ENCODE measurements at regions not wholly inside any gene's neighbourhood (a gene's known extent, or its start where the extent isn't known, plus 50 kb on each side); places are given as distances from the start of the nearest gene placed in this dataset.
A peak's percentile ranks its signal among the peaks of the same experiment; 100 is the strongest.

GRCh38 chr5:71986101-71986500, 121.2 kb upstream of the MAP1B start:
- BruUV-seq (replicated peaks) = no TSS peak
- no peaks in the 10 kb centered on the region for H3K9me3 ChIP-seq (ENCODE audit: low read length)
- H3K79me2 ChIP-seq (ENCODE audit: insufficient read depth, low read length) = no peaks in the 10 kb centered on the region
- H3K4me3 ChIP-seq (replicated peaks in 1 of 3; ENCODE audit: insufficient read depth in 1 of 3, low read depth in 2 of 3, low read length in 3 of 3) = no peak overlapping the region
- no peak overlapping the region for H3K9ac ChIP-seq (ENCODE audit: insufficient read depth, low read depth, low read length)
- no peak overlapping the region for H2AFZ ChIP-seq (ENCODE audit: low read length)
- no peaks in the 10 kb centered on the region for H3K36me3 ChIP-seq (replicated peaks in 1 of 2; ENCODE audit: control insufficient read depth in 1 of 2, insufficient read depth in 2 of 2, low read length in 2 of 2)
- H3K27ac ChIP-seq (ENCODE audit: extremely low read length, insufficient read depth, low read length) = no peak overlapping the region
- no peaks in the 10 kb centered on the region for H3K27me3 ChIP-seq (ENCODE audit: control insufficient read depth in 1 of 2, insufficient read depth in 2 of 2, low read length in 2 of 2)
- H4K20me1 ChIP-seq (ENCODE audit: insufficient read depth, low read length) = no peaks in the 10 kb centered on the region
- intact Hi-C loops (cut with micrococcal nuclease; ENCODE audit: unreplicated experiment) (no loop called here), in situ Hi-C loops (cut with HindIII; ENCODE audit: extremely low pct_ligation_motif_present, low pct_unique_long_range_greater_than_20kb) (no loop called here)
- no peak for TF ChIP-seq ZNF607 (CRISPR knock-in tag; IDR thresholded peaks at IDR 0.05; ENCODE audit: borderline replicate concordance)
- TF ChIP-seq ZNF468 (CRISPR knock-in tag; IDR thresholded peaks at IDR 0.05) = no peak
- no peak for TF ChIP-seq ZNF576 (CRISPR knock-in tag; IDR thresholded peaks at IDR 0.05)
- no peak for TF ChIP-seq ZNF33A (CRISPR knock-in tag; IDR thresholded peaks at IDR 0.05; ENCODE audit: borderline replicate concordance)
- TF ChIP-seq ZMAT3 (CRISPR knock-in tag; conservative IDR thresholded peaks at IDR 0.05) = no peak
- TF ChIP-seq HNRNPL (IDR thresholded peaks at IDR 0.05; ENCODE audit: low read depth, low read length) = no peak
- TF ChIP-seq SAFB2 (CRISPR knock-in tag; IDR thresholded peaks at IDR 0.05; ENCODE audit: borderline replicate concordance, low read depth) = no peak
- H3K4me2 ChIP-seq (ENCODE audit: low read depth, low read length) = no peak overlapping the region
- no peak for DNase-seq (ENCODE audit: low spot score)
- ChIA-PET POLR2A (no interaction called here), CTCF (ENCODE audit: low intra/inter-chr PET ratio, low total read pairs) (no interaction called here)
- no peak for ATAC-seq
- no peak for FAIRE-seq
- peaks cover 17% of the 10 kb centered on the region for H3K4me1 ChIP-seq (ENCODE audit: insufficient read depth, low read length)
- 48% methylated on average over 2 of the region's 2 CpGs for WGBS (ENCODE audit: low lambda C conversion rate)

GRCh38 chr5:71988808-71989207, 118.5 kb upstream of the MAP1B start:
- Histone ChIP-seq H4K20me1 (ENCODE audit: insufficient read depth, low read length) (no peaks in the 10 kb centered on the region), H3K4me2 (ENCODE audit: low read depth, low read length) (no peak overlapping the region), H3K36me3 (replicated peaks in 1 of 2; ENCODE audit: control insufficient read depth in 1 of 2, insufficient read depth in 2 of 2, low read length in 2 of 2) (no peaks in the 10 kb centered on the region), H3K27ac (ENCODE audit: extremely low read length, insufficient read depth, low read length) (no peak overlapping the region), H3K4me1 (ENCODE audit: insufficient read depth, low read length) (peaks cover 17% of the 10 kb centered on the region), H3K27me3 (ENCODE audit: control insufficient read depth in 1 of 2, insufficient read depth in 2 of 2, low read length in 2 of 2) (no peaks in the 10 kb centered on the region), H2AFZ (ENCODE audit: low read length) (no peak overlapping the region), H3K4me3 (replicated peaks in 1 of 3; ENCODE audit: insufficient read depth in 1 of 3, low read depth in 2 of 3, low read length in 3 of 3) (no peak overlapping the region), H3K9me3 (ENCODE audit: low read length) (no peaks in the 10 kb centered on the region), H3K79me2 (ENCODE audit: insufficient read depth, low read length) (no peaks in the 10 kb centered on the region), H3K9ac (ENCODE audit: insufficient read depth, low read depth, low read length) (no peak overlapping the region)
- 0% methylated on average over 1 of the region's 1 CpG for WGBS (ENCODE audit: low lambda C conversion rate)
- in situ Hi-C loops (cut with HindIII; ENCODE audit: extremely low pct_ligation_motif_present, low pct_unique_long_range_greater_than_20kb) (no loop called here), intact Hi-C loops (cut with micrococcal nuclease; ENCODE audit: unreplicated experiment) (no loop called here)
- ATAC-seq = peak; percentile 68
- ChIA-PET POLR2A (no interaction called here), CTCF (ENCODE audit: low intra/inter-chr PET ratio, low total read pairs) (no interaction called here)
- FAIRE-seq = no peak
- peak; percentile 18 for DNase-seq (ENCODE audit: low spot score)
- no TSS peak for BruUV-seq (replicated peaks)
- TF ChIP-seq MBD4 (IDR thresholded peaks at IDR 0.05; ENCODE audit: borderline replicate concordance, low read length) (no peak), ZBTB20 (CRISPR knock-in tag; IDR thresholded peaks at IDR 0.05; ENCODE audit: borderline replicate concordance, low read depth) (no peak), NRL (CRISPR knock-in tag; IDR thresholded peaks at IDR 0.05; ENCODE audit: borderline replicate concordance) (no peak), ZFP1 (CRISPR knock-in tag; IDR thresholded peaks at IDR 0.05) (no peak), RBFOX2 (IDR thresholded peaks at IDR 0.05; ENCODE audit: low read depth, low read length) (no peak), ZC3H4 (CRISPR knock-in tag; IDR thresholded peaks at IDR 0.05; ENCODE audit: borderline replicate concordance) (no peak), CEBPG (CRISPR knock-in tag; IDR thresholded peaks at IDR 0.05) (no peak), MYC (CRISPR knock-in tag; IDR thresholded peaks at IDR 0.05; ENCODE audit: borderline replicate concordance) (no peak), ZNF597 (CRISPR knock-in tag; IDR thresholded peaks at IDR 0.05) (no peak), MXD3 (CRISPR knock-in tag; IDR thresholded peaks at IDR 0.05) (no peak)
- TF ChIP-seq, protein P1, sequence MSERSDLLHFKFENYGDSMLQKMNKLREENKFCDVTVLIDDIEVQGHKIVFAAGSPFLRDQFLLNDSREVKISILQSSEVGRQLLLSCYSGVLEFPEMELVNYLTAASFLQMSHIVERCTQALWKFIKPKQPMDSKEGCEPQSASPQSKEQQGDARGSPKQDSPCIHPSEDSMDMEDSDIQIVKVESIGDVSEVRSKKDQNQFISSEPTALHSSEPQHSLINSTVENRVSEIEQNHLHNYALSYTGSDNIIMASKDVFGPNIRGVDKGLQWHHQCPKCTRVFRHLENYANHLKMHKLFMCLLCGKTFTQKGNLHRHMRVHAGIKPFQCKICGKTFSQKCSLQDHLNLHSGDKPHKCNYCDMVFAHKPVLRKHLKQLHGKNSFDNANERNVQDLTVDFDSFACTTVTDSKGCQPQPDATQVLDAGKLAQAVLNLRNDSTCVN (CRISPR knock-in tag; IDR thresholded peaks at IDR 0.05; ENCODE audit: borderline replicate concordance) = no peak
